GM19372 (cell line): ENCODE measurements at regions not wholly inside any gene's neighbourhood (a gene's known extent, or its start where the extent isn't known, plus 50 kb on each side); places are given as distances from the start of the nearest gene placed in this dataset.

Experiments
- ATAC-seq: cut with Tn5 transposase; IDR thresholded peaks from one replicate; pipeline ENCODE4 v1.9.1; 2021; ENCODE audit warnings: mild to moderate bottlenecking, low read depth, moderate library complexity; ENCODE audit not compliant: unreplicated experiment

GRCh38 chr11:128330203-128330602 lies 257.2 kb downstream of the ETS1 start:
- ATAC-seq = no peak

- no peak for ATAC-seq
These were observed 258.3 kb downstream of the ETS1 start for GRCh38 chr11:128328955-128329551.

- ATAC-seq = no peak
These were observed 260.1 kb downstream of the ETS1 start for GRCh38 chr11:128327274-128327673.

GRCh38 chr11:128326791-128327190 lies 260.6 kb downstream of the ETS1 start:
- ATAC-seq = no peak

GRCh38 chr11:128324531-128325141 lies 262.7 kb downstream of the ETS1 start:
- ATAC-seq = no peak

- ATAC-seq = no peak
These were observed 263.3 kb downstream of the ETS1 start for GRCh38 chr11:128324051-128324481.

- no peak for ATAC-seq
These were observed 264.0 kb downstream of the ETS1 start for GRCh38 chr11:128323381-128323780.

- ATAC-seq = peak; percentile 86
These were observed 268.4 kb downstream of the ETS1 start for GRCh38 chr11:128318856-128319474.

- ATAC-seq = no peak
These were observed 270.7 kb downstream of the ETS1 start for GRCh38 chr11:128316541-128317227.

GRCh38 chr11:128315933-128316332 lies 271.4 kb downstream of the ETS1 start:
- ATAC-seq = no peak

GRCh38 chr11:128313931-128314330 lies 273.4 kb downstream of the ETS1 start:
- ATAC-seq = no peak

GRCh38 chr11:128311742-128312719 lies 275.3 kb downstream of the ETS1 start:
- peak; percentile 74 for ATAC-seq

- no peak for ATAC-seq
These were observed 276.5 kb downstream of the ETS1 start for GRCh38 chr11:128310676-128311445.

- no peak for ATAC-seq
These were observed 277.4 kb downstream of the ETS1 start for GRCh38 chr11:128310005-128310404.

- ATAC-seq = no peak
These were observed 278.6 kb downstream of the ETS1 start for GRCh38 chr11:128308794-128309193.

- no peak for ATAC-seq
These were observed 281.8 kb downstream of the ETS1 start for GRCh38 chr11:128305588-128305987.

- no peak for ATAC-seq
These were observed 282.5 kb downstream of the ETS1 start for GRCh38 chr11:128304666-128305485.

GRCh38 chr11:128304116-128304515 lies 283.2 kb downstream of the ETS1 start:
- no peak for ATAC-seq

- ATAC-seq = no peak
These were observed 284.0 kb downstream of the ETS1 start for GRCh38 chr11:128303383-128303782.
